GM12874 (cell line): ENCODE measurements at regions not wholly inside any gene's neighbourhood (a gene's known extent, or its start where the extent isn't known, plus 50 kb on each side); places are given as distances from the start of the nearest gene placed in this dataset.

Source experiments
- CTCF ChIP-seq: IDR thresholded peaks from 2 replicates; pipeline ENCODE4 v1.5.1; 2011; ENCODE audit warnings: low read depth, mild to moderate bottlenecking, control low read depth, low read length, moderate library complexity; ENCODE audit not compliant: insufficient read depth

- TF ChIP-seq CTCF = no peak
Measured at GRCh38 chr5:171707442-171707792, 78.2 kb upstream of the SMIM23 start.

GRCh38 chr5:171709930-171710329 lies 75.7 kb upstream of the SMIM23 start:
- no peak for TF ChIP-seq CTCF

GRCh38 chr5:171710451-171711024 lies 75.1 kb upstream of the SMIM23 start:
- TF ChIP-seq CTCF = no peak

GRCh38 chr5:171711571-171711970 lies 74.0 kb upstream of the SMIM23 start:
- TF ChIP-seq CTCF = no peak

GRCh38 chr5:171712616-171713015 lies 73.0 kb upstream of the SMIM23 start:
- no peak for TF ChIP-seq CTCF

- TF ChIP-seq CTCF = no peak
Measured at GRCh38 chr5:171713152-171713551, 72.5 kb upstream of the SMIM23 start.

- no peak for TF ChIP-seq CTCF
Measured at GRCh38 chr5:171714261-171714660, 71.4 kb upstream of the SMIM23 start.
